ENCODE measurements at regions not wholly inside any gene's neighbourhood (a gene's known extent, or its start where the extent isn't known, plus 50 kb on each side); places are given as distances from the start of the nearest gene placed in this dataset.

- H3F3A ChIP-seq (ENCODE audit: control insufficient read depth, insufficient read depth) = no peaks in the 10 kb centered on the region
- H4K20me1 ChIP-seq (ENCODE audit: control insufficient read depth, insufficient read depth, low read depth, low read length) = no peaks in the 10 kb centered on the region
- no peak overlapping the region for H3K4me2 ChIP-seq (ENCODE audit: low read length)
- H3K9me2 ChIP-seq (replicated peaks; ENCODE audit: control insufficient read depth, low read length) = no peaks in the 10 kb centered on the region
- no peaks in the 10 kb centered on the region for H3K27me3 ChIP-seq (ENCODE audit: control insufficient read depth, low read length)
- H3K4me1 ChIP-seq (ENCODE audit: control insufficient read depth, low read length) = no peaks in the 10 kb centered on the region
- H3K9me3 ChIP-seq (ENCODE audit: control insufficient read depth, insufficient read depth, low read length) = no peaks in the 10 kb centered on the region; the same call in 1 of the 2 replicates
- no peak overlapping the region for H3K27ac ChIP-seq (ENCODE audit: low read depth, low read length)
- no peaks in the 10 kb centered on the region for H3K36me3 ChIP-seq (ENCODE audit: control insufficient read depth, low read length)
- no peaks in the 10 kb centered on the region for H3K79me2 ChIP-seq (ENCODE audit: control insufficient read depth, low read length)
- H3K4me3 ChIP-seq (ENCODE audit: low read length) = no peak overlapping the region
- no peak for TF ChIP-seq EZH2phosphoT487 (IDR thresholded peaks at IDR 0.05; ENCODE audit: borderline replicate concordance, low read length)
- TF ChIP-seq, protein P1, sequence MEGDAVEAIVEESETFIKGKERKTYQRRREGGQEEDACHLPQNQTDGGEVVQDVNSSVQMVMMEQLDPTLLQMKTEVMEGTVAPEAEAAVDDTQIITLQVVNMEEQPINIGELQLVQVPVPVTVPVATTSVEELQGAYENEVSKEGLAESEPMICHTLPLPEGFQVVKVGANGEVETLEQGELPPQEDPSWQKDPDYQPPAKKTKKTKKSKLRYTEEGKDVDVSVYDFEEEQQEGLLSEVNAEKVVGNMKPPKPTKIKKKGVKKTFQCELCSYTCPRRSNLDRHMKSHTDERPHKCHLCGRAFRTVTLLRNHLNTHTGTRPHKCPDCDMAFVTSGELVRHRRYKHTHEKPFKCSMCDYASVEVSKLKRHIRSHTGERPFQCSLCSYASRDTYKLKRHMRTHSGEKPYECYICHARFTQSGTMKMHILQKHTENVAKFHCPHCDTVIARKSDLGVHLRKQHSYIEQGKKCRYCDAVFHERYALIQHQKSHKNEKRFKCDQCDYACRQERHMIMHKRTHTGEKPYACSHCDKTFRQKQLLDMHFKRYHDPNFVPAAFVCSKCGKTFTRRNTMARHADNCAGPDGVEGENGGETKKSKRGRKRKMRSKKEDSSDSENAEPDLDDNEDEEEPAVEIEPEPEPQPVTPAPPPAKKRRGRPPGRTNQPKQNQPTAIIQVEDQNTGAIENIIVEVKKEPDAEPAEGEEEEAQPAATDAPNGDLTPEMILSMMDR (IDR thresholded peaks at IDR 0.05; ENCODE audit: low read depth, low read length, poor library complexity, severe bottlenecking) = no peak
Measured at GRCh38 chr16:61309386-61309785, 726.9 kb downstream of the CDH8 start.

DNA sequence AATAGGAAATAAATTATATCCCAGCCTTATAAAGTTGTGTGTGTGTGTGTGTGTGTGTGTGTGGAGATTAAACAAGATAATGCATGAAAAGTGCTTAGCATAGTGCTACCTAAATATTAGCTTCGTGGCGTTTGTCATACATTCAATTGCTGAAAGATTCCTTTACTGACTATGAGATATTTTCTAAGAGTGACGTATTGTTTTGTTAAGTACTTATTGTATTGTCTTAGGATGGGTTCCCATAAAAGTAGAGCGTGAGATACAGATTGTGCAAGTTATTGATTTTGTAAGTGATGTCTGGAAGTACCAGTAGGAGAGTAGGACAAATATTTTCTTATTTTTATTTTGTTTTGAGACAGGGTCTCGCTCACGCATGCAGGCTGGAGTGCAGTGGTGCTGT, 730.0 kb downstream of the CDH8 start:
- H3K27ac ChIP-seq (ENCODE audit: low read depth, low read length) = no peak overlapping the region
- no peaks in the 10 kb centered on the region for H3K36me3 ChIP-seq (ENCODE audit: control insufficient read depth, low read length)
- H3K4me3 ChIP-seq (ENCODE audit: low read length) = no peak overlapping the region
- H3K9me3 ChIP-seq (ENCODE audit: control insufficient read depth, insufficient read depth, low read length) = no peaks in the 10 kb centered on the region; the same call in 1 of the 2 replicates
- H3K4me1 ChIP-seq (ENCODE audit: control insufficient read depth, low read length) = no peaks in the 10 kb centered on the region
- H3K9me2 ChIP-seq (replicated peaks; ENCODE audit: control insufficient read depth, low read length) = no peaks in the 10 kb centered on the region
- H3K79me2 ChIP-seq (ENCODE audit: control insufficient read depth, low read length) = no peaks in the 10 kb centered on the region
- H3K27me3 ChIP-seq (ENCODE audit: control insufficient read depth, low read length) = no peaks in the 10 kb centered on the region
- H3F3A ChIP-seq (ENCODE audit: control insufficient read depth, insufficient read depth) = no peaks in the 10 kb centered on the region
- TF ChIP-seq, protein P1 (IDR thresholded peaks at IDR 0.05; ENCODE audit: low read depth, low read length, poor library complexity, severe bottlenecking) = no peak
- no peak for TF ChIP-seq EZH2phosphoT487 (IDR thresholded peaks at IDR 0.05; ENCODE audit: borderline replicate concordance, low read length)
- H3K4me2 ChIP-seq (ENCODE audit: low read length) = no peak overlapping the region
- no peaks in the 10 kb centered on the region for H4K20me1 ChIP-seq (ENCODE audit: control insufficient read depth, insufficient read depth, low read depth, low read length)

- Histone ChIP-seq H3K4me3 (ENCODE audit: low read length) (no peak overlapping the region), H3K4me2 (ENCODE audit: low read length) (no peak overlapping the region), H3K9me2 (replicated peaks; ENCODE audit: control insufficient read depth, low read length) (no peaks in the 10 kb centered on the region), H3K4me1 (ENCODE audit: control insufficient read depth, low read length) (no peaks in the 10 kb centered on the region), H3K27me3 (ENCODE audit: control insufficient read depth, low read length) (no peaks in the 10 kb centered on the region), H3K79me2 (ENCODE audit: control insufficient read depth, low read length) (no peaks in the 10 kb centered on the region), H3K36me3 (ENCODE audit: control insufficient read depth, low read length) (no peaks in the 10 kb centered on the region), H3F3A (ENCODE audit: control insufficient read depth, insufficient read depth) (no peaks in the 10 kb centered on the region), H3K27ac (ENCODE audit: low read depth, low read length) (no peak overlapping the region), H4K20me1 (ENCODE audit: control insufficient read depth, insufficient read depth, low read depth, low read length) (no peaks in the 10 kb centered on the region), H3K9me3 (ENCODE audit: control insufficient read depth, insufficient read depth, low read length) (no peaks in the 10 kb centered on the region)
- TF ChIP-seq EZH2phosphoT487 (IDR thresholded peaks at IDR 0.05; ENCODE audit: borderline replicate concordance, low read length) = no peak
- TF ChIP-seq, protein P1 (IDR thresholded peaks at IDR 0.05; ENCODE audit: low read depth, low read length, poor library complexity, severe bottlenecking) = no peak
Measured at GRCh38 chr16:61296814-61297213, 739.4 kb downstream of the CDH8 start.

GRCh38 chr16:61296305-61296704, 739.9 kb downstream of the CDH8 start:
- no peaks in the 10 kb centered on the region for H3K9me3 ChIP-seq (ENCODE audit: control insufficient read depth, insufficient read depth, low read length)
- no peak overlapping the region for H3K4me3 ChIP-seq (ENCODE audit: low read length)
- H3K9me2 ChIP-seq (replicated peaks; ENCODE audit: control insufficient read depth, low read length) = no peaks in the 10 kb centered on the region
- H3K4me1 ChIP-seq (ENCODE audit: control insufficient read depth, low read length) = no peaks in the 10 kb centered on the region
- no peaks in the 10 kb centered on the region for H4K20me1 ChIP-seq (ENCODE audit: control insufficient read depth, insufficient read depth, low read depth, low read length)
- H3K79me2 ChIP-seq (ENCODE audit: control insufficient read depth, low read length) = no peaks in the 10 kb centered on the region
- H3K27ac ChIP-seq (ENCODE audit: low read depth, low read length) = no peak overlapping the region
- H3K4me2 ChIP-seq (ENCODE audit: low read length) = no peak overlapping the region
- H3K36me3 ChIP-seq (ENCODE audit: control insufficient read depth, low read length) = no peaks in the 10 kb centered on the region
- no peaks in the 10 kb centered on the region for H3F3A ChIP-seq (ENCODE audit: control insufficient read depth, insufficient read depth)
- no peaks in the 10 kb centered on the region for H3K27me3 ChIP-seq (ENCODE audit: control insufficient read depth, low read length)
- TF ChIP-seq, protein P1 (IDR thresholded peaks at IDR 0.05; ENCODE audit: low read depth, low read length, poor library complexity, severe bottlenecking) = no peak
- TF ChIP-seq EZH2phosphoT487 (IDR thresholded peaks at IDR 0.05; ENCODE audit: borderline replicate concordance, low read length) = no peak

Measured in DOHH2 (cell line).